OCI-LY7 (cell line): ENCODE measurements at regions not wholly inside any gene's neighbourhood (a gene's known extent, or its start where the extent isn't known, plus 50 kb on each side); places are given as distances from the start of the nearest gene placed in this dataset.

Source experiments
- CTCF ChIP-seq: fragments of 200-600 bp; sonication (generic); conservative IDR thresholded peaks from 2 replicates; pipeline ENCODE4 v1.5.1; 2014; ENCODE audit warnings: mild to moderate bottlenecking, antibody characterized with exemption, low read length, moderate library complexity, mixed read lengths
- EZH2phosphoT487 ChIP-seq: fragments of 200-600 bp; sonication (generic); IDR thresholded peaks from 2 replicates; pipeline ENCODE4 v1.6.1; 2018; ENCODE audit warnings: low read depth, borderline replicate concordance, mild to moderate bottlenecking, mixed run types, antibody characterized with exemption, low read length, moderate library complexity, mixed read lengths

- TF ChIP-seq CTCF: no peak
- TF ChIP-seq EZH2phosphoT487: no peak
Observed at GRCh38 chr6:115001731-115002350, 659.0 kb upstream of the HS3ST5 start.
